GM12872 (cell line): ENCODE measurements at regions not wholly inside any gene's neighbourhood (a gene's known extent, or its start where the extent isn't known, plus 50 kb on each side); places are given as distances from the start of the nearest gene placed in this dataset.

ENCODE experiments used
- TF ChIP-seq, protein P1 (sequence below): IDR thresholded peaks from 3 replicates; pipeline ENCODE4 v1.5.1; 2011; ENCODE audit warnings: low read depth, mild to moderate bottlenecking, low read length, moderate library complexity; ENCODE audit not compliant: insufficient read depth

- TF ChIP-seq, protein P1, sequence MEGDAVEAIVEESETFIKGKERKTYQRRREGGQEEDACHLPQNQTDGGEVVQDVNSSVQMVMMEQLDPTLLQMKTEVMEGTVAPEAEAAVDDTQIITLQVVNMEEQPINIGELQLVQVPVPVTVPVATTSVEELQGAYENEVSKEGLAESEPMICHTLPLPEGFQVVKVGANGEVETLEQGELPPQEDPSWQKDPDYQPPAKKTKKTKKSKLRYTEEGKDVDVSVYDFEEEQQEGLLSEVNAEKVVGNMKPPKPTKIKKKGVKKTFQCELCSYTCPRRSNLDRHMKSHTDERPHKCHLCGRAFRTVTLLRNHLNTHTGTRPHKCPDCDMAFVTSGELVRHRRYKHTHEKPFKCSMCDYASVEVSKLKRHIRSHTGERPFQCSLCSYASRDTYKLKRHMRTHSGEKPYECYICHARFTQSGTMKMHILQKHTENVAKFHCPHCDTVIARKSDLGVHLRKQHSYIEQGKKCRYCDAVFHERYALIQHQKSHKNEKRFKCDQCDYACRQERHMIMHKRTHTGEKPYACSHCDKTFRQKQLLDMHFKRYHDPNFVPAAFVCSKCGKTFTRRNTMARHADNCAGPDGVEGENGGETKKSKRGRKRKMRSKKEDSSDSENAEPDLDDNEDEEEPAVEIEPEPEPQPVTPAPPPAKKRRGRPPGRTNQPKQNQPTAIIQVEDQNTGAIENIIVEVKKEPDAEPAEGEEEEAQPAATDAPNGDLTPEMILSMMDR = no peak
Measured at GRCh38 chr4:129545599-129546278, 449.8 kb downstream of the C4orf33 start.

DNA sequence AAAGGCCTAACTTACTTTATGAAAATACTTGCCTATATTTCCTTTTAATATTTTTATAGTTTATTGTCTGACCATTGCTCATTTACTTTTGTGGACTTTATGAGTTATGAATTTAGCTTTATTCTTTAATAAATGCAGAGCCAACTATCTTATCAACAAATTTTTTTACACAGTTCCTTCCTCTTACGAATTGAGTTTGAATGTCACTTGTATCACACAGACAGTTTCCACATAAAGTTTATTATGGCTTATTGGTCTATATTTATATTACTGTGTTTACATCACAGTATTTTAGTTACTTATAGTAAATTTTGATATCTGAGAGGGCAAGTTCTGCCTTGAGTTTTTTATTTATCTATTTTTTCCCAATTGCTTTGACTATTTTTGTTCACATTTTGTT lies 450.6 kb downstream of the C4orf33 start:
- TF ChIP-seq, protein P1 = no peak

DNA sequence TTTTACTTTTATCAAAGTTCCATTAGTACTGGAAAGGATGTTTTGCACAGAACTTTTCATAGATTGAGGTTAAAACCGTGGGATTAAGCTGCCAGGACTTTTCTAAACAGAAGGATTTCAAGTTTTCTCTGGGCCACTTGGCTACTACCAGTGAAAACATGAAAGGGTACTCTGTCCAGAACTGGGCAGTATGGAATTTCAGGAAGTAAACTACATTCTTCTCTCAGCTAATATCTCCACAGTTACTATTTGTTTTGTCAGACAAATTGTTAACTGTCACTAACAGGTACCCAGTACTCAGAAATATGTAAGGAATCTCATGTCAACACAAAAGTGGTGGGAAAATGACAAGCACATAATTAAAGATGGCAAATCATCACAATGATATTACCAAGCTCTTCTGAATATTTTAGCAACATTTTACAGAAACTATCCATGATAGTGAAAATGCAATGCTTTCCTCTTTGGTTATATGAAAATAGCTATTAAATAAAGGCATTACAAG lies 454.4 kb downstream of the C4orf33 start:
- TF ChIP-seq, protein P1 = no peak

GRCh38 chr4:129561280-129561679 lies 465.3 kb downstream of the C4orf33 start:
- TF ChIP-seq, protein P1 = no peak

- TF ChIP-seq, protein P1 = no peak
Measured at GRCh38 chr4:129561886-129562671, 466.1 kb downstream of the C4orf33 start.

GRCh38 chr4:129565214-129565613 lies 469.3 kb downstream of the C4orf33 start:
- TF ChIP-seq, protein P1 = no peak

GRCh38 chr4:129570326-129570725 lies 474.4 kb downstream of the C4orf33 start:
- TF ChIP-seq, protein P1 = no peak
